SH-SY5Y (cell line): ENCODE measurements at regions not wholly inside any gene's neighbourhood (a gene's known extent, or its start where the extent isn't known, plus 50 kb on each side); places are given as distances from the start of the nearest gene placed in this dataset.

Experiments
- GATA2 ChIP-seq: IDR thresholded peaks from 2 replicates; pipeline ENCODE4 v1.6.1; 2011; ENCODE audit warnings: mild to moderate bottlenecking, low read depth, low read length
- GATA3 ChIP-seq: IDR thresholded peaks from 2 replicates; pipeline ENCODE4 v1.6.1; 2011; ENCODE audit warnings: low read depth, mild to moderate bottlenecking, low read length, moderate library complexity

GRCh38 chr16:85267414-85267945, 155.2 kb upstream of the CIBAR2 start:
- no peak for TF ChIP-seq GATA3
- TF ChIP-seq GATA2, result no peak
